ENCODE measurements at regions not wholly inside any gene's neighbourhood (a gene's known extent, or its start where the extent isn't known, plus 50 kb on each side); places are given as distances from the start of the nearest gene placed in this dataset.

DNA sequence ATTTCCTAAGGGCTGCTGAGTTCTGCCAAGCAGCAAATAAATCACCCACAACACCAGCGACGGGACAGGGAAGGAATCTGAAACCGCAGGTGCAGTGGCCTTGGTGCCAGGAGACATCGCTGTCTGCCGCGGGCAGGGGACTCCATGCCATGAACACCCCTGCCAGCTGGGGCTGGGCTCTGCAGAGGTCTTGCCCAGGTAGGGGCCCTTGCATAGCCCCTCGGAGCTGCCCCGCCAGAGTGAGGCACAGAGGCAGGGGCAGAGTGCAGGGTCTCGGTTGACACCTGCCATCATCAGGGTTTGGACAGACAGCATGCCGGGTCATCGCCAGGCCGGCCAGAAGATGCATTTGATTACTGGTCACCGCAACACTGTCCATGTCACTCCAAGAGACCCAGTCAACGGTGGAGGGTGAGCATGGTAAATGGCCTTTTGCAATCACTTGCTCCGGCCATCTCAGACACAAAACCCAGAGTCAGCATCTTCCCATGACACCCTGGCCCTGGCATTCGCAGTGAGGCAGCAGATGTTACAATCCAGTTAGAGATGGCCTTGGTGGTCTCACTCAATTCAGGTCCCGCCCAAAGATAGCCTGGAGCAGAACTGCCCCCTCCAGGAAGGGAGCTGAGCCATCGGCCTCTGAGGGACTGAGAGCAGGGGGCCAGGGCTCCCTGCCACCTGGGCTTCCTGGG lies 255.4 kb downstream of the NDUFA10 start:
- WGBS, 3 donors = 79 to 84% (median 81%) methylated on average over 18 of the region's 18 CpGs
- no peaks in the 10 kb centered on the region for H3K36me3 ChIP-seq (ENCODE audit: control insufficient read depth in 3 of 3, insufficient read depth in 2 of 3, low read depth in 1 of 3, low read length in 3 of 3)

DNA sequence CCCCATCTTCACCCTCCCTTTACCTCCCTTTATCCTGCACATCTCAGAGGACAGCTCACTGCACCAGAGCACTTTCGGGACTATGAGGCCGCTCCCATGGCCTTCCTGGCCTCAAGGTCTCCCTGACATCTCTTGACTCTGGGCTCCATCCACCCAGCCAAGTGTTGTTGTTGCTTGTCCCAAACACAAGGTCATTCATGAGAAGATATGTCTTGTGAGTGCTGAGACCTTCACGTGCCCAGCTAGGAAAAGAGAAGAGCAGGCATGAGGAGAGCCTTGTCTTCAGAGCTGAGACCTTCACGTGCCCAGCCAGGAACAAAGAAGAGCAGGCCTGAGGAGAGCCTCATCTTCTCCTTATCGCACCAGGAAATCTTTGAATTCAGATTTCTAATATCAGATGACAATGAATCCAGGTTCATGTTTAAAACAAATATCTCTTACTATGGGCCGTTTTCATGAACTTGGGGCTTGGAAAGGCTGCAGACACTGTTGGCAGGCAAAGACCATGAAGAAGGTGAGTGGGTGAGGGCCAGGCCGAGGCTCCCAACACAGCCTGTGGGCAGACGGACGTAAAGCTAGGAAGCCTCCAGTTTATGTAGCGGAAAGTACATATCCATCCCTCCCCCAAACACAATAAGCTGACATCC lies 256.1 kb downstream of the NDUFA10 start:
- Histone ChIP-seq H3K27me3 (ENCODE audit: control insufficient read depth in 3 of 3, insufficient read depth in 3 of 3, low read length in 3 of 3) (no peaks in the 10 kb centered on the region), H3K4me3 (ENCODE audit: low read depth in 1 of 3, low read length in 3 of 3) (no peak overlapping the region), H3K27ac (ENCODE audit: low read depth in 1 of 3, low read length in 2 of 3) (no peak overlapping the region), H3K4me1 (ENCODE audit: control insufficient read depth in 3 of 3, insufficient read depth in 2 of 3, low read depth in 1 of 3, low read length in 2 of 3) (no peaks in the 10 kb centered on the region), H3K36me3 (ENCODE audit: control insufficient read depth in 3 of 3, insufficient read depth in 2 of 3, low read depth in 1 of 3, low read length in 3 of 3) (no peaks in the 10 kb centered on the region), H3K9me3 (ENCODE audit: control insufficient read depth in 2 of 2, insufficient read depth in 1 of 2, low read depth in 1 of 2, low read length in 1 of 2) (peaks cover 0 to 14% of the 10 kb centered on the region in 2 donors)
- no peak for FAIRE-seq
- WGBS, 3 donors = 76 to 83% (median 82%) methylated on average over 10 of the region's 10 CpGs
- no peak for DNase-seq

More for the DNA sequence above, 255.4 kb downstream of the NDUFA10 start:
- DNase-seq (no peak), FAIRE-seq (no peak)
- H3K27ac ChIP-seq (ENCODE audit: low read depth in 1 of 3, low read length in 2 of 3) = no peak overlapping the region
- peaks cover 0 to 14% of the 10 kb centered on the region in 2 donors for H3K9me3 ChIP-seq (ENCODE audit: control insufficient read depth in 2 of 2, insufficient read depth in 1 of 2, low read depth in 1 of 2, low read length in 1 of 2)
- H3K27me3 ChIP-seq (ENCODE audit: control insufficient read depth in 3 of 3, insufficient read depth in 3 of 3, low read length in 3 of 3) = peaks cover 0 to 2% (median 0%) of the 10 kb centered on the region in 3 donors
- no peak overlapping the region for H3K4me3 ChIP-seq (ENCODE audit: low read depth in 1 of 3, low read length in 3 of 3)
- H3K4me1 ChIP-seq (ENCODE audit: control insufficient read depth in 3 of 3, insufficient read depth in 2 of 3, low read depth in 1 of 3, low read length in 2 of 3) = no peaks in the 10 kb centered on the region

DNA sequence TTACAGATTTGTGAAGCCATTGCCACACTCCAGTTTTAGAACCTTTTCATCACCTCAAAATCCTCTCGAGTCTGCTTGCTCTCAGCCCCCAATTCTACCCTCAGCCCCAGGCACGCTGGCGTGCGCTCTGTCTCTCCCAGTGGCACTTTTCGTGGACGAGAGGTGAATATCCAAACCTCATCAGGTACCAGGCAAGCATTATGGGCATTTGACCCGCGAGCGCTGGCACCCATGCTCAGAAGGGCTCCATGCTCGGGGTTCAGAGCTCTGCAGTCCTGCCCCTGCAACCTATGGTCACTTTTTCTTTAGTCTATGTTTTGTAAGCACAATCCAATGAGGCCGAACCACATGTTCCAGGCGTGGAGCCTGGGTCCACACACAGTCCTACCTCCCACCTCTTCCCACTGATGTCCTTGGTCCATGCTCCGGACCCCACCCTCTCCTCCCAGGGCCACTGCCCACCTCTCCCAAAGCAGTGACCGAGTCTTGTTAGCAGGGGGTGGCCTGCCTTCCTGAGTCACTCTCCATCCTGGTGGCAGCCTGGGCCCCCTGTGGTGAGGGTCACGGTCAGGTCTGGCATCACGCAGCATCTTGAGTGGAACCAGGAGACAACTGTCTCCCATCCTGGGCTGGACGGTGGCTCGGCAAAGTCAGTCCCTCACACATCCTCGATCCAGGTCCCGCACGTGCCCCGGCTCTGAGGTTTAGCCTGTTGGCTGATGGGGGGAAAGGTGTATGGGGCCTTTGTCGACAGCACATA lies 256.9 kb downstream of the NDUFA10 start:
- no peak overlapping the region for H3K27ac ChIP-seq (ENCODE audit: low read depth in 1 of 3, low read length in 2 of 3)
- WGBS, 3 donors = 87 to 91% (median 87%) methylated on average over 23 of the region's 23 CpGs
- no peak for DNase-seq

GRCh38 chr2:239767021-239767905 lies 257.9 kb downstream of the NDUFA10 start:
- H3K36me3 ChIP-seq (ENCODE audit: control insufficient read depth in 3 of 3, insufficient read depth in 2 of 3, low read depth in 1 of 3, low read length in 3 of 3) = no peaks in the 10 kb centered on the region
- H3K9me3 ChIP-seq (ENCODE audit: control insufficient read depth in 2 of 2, insufficient read depth in 1 of 2, low read depth in 1 of 2, low read length in 1 of 2) = peaks cover 0 to 7% of the 10 kb centered on the region in 2 donors
- DNase-seq (no peak), FAIRE-seq (no peak)
- H3K27ac ChIP-seq (ENCODE audit: low read depth in 1 of 3, low read length in 2 of 3) = no peak overlapping the region
- no peak overlapping the region for H3K4me3 ChIP-seq (ENCODE audit: low read depth in 1 of 3, low read length in 3 of 3)
- 77 to 85% (median 78%) methylated on average over 26 of the region's 26 CpGs for WGBS, 3 donors
- no peaks in the 10 kb centered on the region for H3K4me1 ChIP-seq (ENCODE audit: control insufficient read depth in 3 of 3, insufficient read depth in 2 of 3, low read depth in 1 of 3, low read length in 2 of 3)
- H3K27me3 ChIP-seq (ENCODE audit: control insufficient read depth in 3 of 3, insufficient read depth in 3 of 3, low read length in 3 of 3) = no peaks in the 10 kb centered on the region

More for the DNA sequence above, 256.9 kb downstream of the NDUFA10 start:
- Histone ChIP-seq H3K4me1 (ENCODE audit: control insufficient read depth in 3 of 3, insufficient read depth in 2 of 3, low read depth in 1 of 3, low read length in 2 of 3) (no peaks in the 10 kb centered on the region), H3K27me3 (ENCODE audit: control insufficient read depth in 3 of 3, insufficient read depth in 3 of 3, low read length in 3 of 3) (no peaks in the 10 kb centered on the region), H3K9me3 (ENCODE audit: control insufficient read depth in 2 of 2, insufficient read depth in 1 of 2, low read depth in 1 of 2, low read length in 1 of 2) (peaks cover 0 to 14% of the 10 kb centered on the region in 2 donors), H3K36me3 (ENCODE audit: control insufficient read depth in 3 of 3, insufficient read depth in 2 of 3, low read depth in 1 of 3, low read length in 3 of 3) (no peaks in the 10 kb centered on the region), H3K4me3 (ENCODE audit: low read depth in 1 of 3, low read length in 3 of 3) (no peak overlapping the region)
- no peak for FAIRE-seq

DNA sequence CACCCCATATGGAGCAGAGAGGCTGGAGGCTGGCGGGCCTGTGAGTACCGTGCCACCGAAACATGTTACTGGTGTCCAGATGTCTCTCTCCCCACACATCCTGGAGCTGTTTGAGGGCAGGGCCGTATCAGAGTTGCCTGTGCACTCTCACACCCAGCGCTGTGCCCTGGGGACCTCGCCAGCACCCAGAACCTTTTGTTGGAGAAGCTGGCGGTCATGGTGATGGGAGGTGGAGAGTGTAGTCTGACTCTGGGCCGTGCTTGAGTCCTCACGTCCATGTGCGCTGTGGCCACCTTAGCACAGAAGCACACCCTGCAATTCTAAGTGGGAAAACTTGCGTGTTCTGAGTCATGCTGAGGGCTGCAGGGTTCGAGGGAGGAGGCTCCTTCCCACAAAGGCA lies 259.2 kb downstream of the NDUFA10 start:
- Histone ChIP-seq H3K9me3 (ENCODE audit: control insufficient read depth in 2 of 2, insufficient read depth in 1 of 2, low read depth in 1 of 2, low read length in 1 of 2) (peaks cover 0 to 4% of the 10 kb centered on the region in 2 donors), H3K27me3 (ENCODE audit: control insufficient read depth in 3 of 3, insufficient read depth in 3 of 3, low read length in 3 of 3) (no peaks in the 10 kb centered on the region), H3K27ac (ENCODE audit: low read depth in 1 of 3, low read length in 2 of 3) (no peak overlapping the region), H3K36me3 (ENCODE audit: control insufficient read depth in 3 of 3, insufficient read depth in 2 of 3, low read depth in 1 of 3, low read length in 3 of 3) (no peaks in the 10 kb centered on the region), H3K4me3 (ENCODE audit: low read depth in 1 of 3, low read length in 3 of 3) (no peak overlapping the region), H3K4me1 (ENCODE audit: control insufficient read depth in 3 of 3, insufficient read depth in 2 of 3, low read depth in 1 of 3, low read length in 2 of 3) (no peaks in the 10 kb centered on the region)
- no peak for DNase-seq
- WGBS, 3 donors = 73 to 85% (median 79%) methylated on average over 12 of the region's 12 CpGs
- FAIRE-seq = no peak

DNA sequence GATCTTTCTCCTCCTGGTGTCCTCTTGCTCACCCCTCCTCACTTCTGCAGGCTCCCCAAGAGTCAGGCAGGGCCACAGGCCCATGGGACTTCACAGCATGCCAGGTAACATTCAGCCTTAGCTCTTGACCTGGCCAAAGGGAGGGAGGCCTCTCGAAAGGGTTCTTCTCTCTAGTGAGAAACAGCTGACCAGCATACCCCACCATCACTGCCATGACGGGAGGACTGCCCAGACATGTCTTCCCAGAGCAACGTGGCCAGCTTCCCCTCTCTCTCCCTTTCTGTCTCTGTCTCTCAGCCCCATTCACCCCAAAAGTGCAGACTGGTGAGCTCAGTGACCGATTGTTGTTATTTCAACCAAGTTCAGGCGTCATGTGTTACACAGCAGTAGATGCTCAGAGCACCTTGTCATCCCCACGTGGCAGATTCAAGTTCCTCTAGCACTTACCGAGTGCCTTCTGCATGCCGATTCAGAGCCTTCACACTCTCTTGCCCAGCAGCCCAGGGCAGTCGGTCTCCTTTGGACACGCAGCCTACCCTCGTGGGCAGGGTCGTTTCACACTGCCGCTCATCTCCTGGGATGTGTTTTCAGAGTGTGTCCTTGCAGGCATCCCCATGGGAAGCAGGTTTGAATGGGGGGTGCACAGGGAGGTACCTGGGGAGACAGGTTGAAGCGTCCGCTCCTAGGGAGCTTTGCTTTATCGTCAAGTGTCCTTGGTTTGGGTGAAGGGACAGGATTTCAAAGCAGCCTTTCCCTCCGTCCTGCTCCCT lies 259.9 kb downstream of the NDUFA10 start:
- WGBS, 3 donors = 78 to 85% (median 82%) methylated on average over 17 of the region's 17 CpGs
- no peak for DNase-seq
- Histone ChIP-seq H3K27me3 (ENCODE audit: control insufficient read depth in 3 of 3, insufficient read depth in 3 of 3, low read length in 3 of 3) (no peaks in the 10 kb centered on the region), H3K4me3 (ENCODE audit: low read depth in 1 of 3, low read length in 3 of 3) (no peak overlapping the region), H3K36me3 (ENCODE audit: control insufficient read depth in 3 of 3, insufficient read depth in 2 of 3, low read depth in 1 of 3, low read length in 3 of 3) (no peaks in the 10 kb centered on the region), H3K4me1 (ENCODE audit: control insufficient read depth in 3 of 3, insufficient read depth in 2 of 3, low read depth in 1 of 3, low read length in 2 of 3) (no peaks in the 10 kb centered on the region), H3K27ac (ENCODE audit: low read depth in 1 of 3, low read length in 2 of 3) (no peak overlapping the region), H3K9me3 (ENCODE audit: control insufficient read depth in 2 of 2, insufficient read depth in 1 of 2, low read depth in 1 of 2, low read length in 1 of 2) (peaks cover 0 to 8% of the 10 kb centered on the region in 2 donors)
- FAIRE-seq = no peak

GRCh38 chr2:239763433-239764097 lies 261.6 kb downstream of the NDUFA10 start:
- FAIRE-seq (no peak), DNase-seq (no peak)
- peaks cover 0 to 8% of the 10 kb centered on the region in 2 donors for H3K9me3 ChIP-seq (ENCODE audit: control insufficient read depth in 2 of 2, insufficient read depth in 1 of 2, low read depth in 1 of 2, low read length in 1 of 2)
- H3K27me3 ChIP-seq (ENCODE audit: control insufficient read depth in 3 of 3, insufficient read depth in 3 of 3, low read length in 3 of 3) = no peaks in the 10 kb centered on the region
- no peaks in the 10 kb centered on the region for H3K36me3 ChIP-seq (ENCODE audit: control insufficient read depth in 3 of 3, insufficient read depth in 2 of 3, low read depth in 1 of 3, low read length in 3 of 3)
- no peak overlapping the region for H3K4me3 ChIP-seq (ENCODE audit: low read depth in 1 of 3, low read length in 3 of 3)
- H3K4me1 ChIP-seq (ENCODE audit: control insufficient read depth in 3 of 3, insufficient read depth in 2 of 3, low read depth in 1 of 3, low read length in 2 of 3) = no peaks in the 10 kb centered on the region
- 66 to 80% (median 69%) methylated on average over 13 of the region's 13 CpGs for WGBS, 3 donors
- H3K27ac ChIP-seq (ENCODE audit: low read depth in 1 of 3, low read length in 2 of 3) = no peak overlapping the region

Data from small intestine (tissue), 7 donors.